Ascending aorta (tissue), 2 donors: ENCODE measurements at regions not wholly inside any gene's neighbourhood (a gene's known extent, or its start where the extent isn't known, plus 50 kb on each side); places are given as distances from the start of the nearest gene placed in this dataset.

Source experiments
- DNase-seq, 2 donors: peaks; one replicate each; pipeline ENCODE4 v3.0.0-alpha.2; 2019; ENCODE audit warnings: low spot score in 2 of 2
- H3K27ac ChIP-seq, 2 donors: fragments of 200-600 bp; sonication (generic); one replicate each; pipeline ENCODE4 v1.5.1; 2016 to 2017; ENCODE audit warnings: mild to moderate bottlenecking in 1 of 2
- H3K27me3 ChIP-seq: fragments of 200-600 bp; sonication (generic); one replicate; pipeline ENCODE4 v1.5.1; 2017
- H3K36me3 ChIP-seq, 2 donors: fragments of 200-600 bp; sonication (generic); one replicate each; pipeline ENCODE4 v1.5.1; 2016
- H3K4me1 ChIP-seq, 2 donors: fragments of 200-600 bp; sonication (generic); one replicate each; pipeline ENCODE4 v1.5.1; 2016 to 2017; ENCODE audit warnings: mild to moderate bottlenecking in 1 of 2
- H3K4me3 ChIP-seq, 2 donors: fragments of 200-600 bp; sonication (generic); one replicate each; pipeline ENCODE4 v1.5.1; 2016 to 2017; ENCODE audit warnings: mild to moderate bottlenecking in 1 of 2
- H3K9me3 ChIP-seq, 2 donors: fragments of 200-600 bp; sonication (generic); one replicate each; pipeline ENCODE4 v1.5.1; 2016
- CTCF ChIP-seq, 3 experiments: fragments of 200-600 bp in 2 of 3; fragments of 450-650 bp in 1 of 3; sonication (generic) in 2 of 3; IDR thresholded peaks; one replicate each; pipeline ENCODE4 v1.5.1; 2016 to 2019; ENCODE audit warnings: antibody characterized with exemption in 3 of 3, mild to moderate bottlenecking in 1 of 3, moderate library complexity in 1 of 3
- intact Hi-C: fragments of 100-400 bp; cut with DNase I; formaldehyde crosslinking; loops from one replicate; pipeline ENCODE4 v1.15.1; 2023

- H3K4me1 ChIP-seq, result no peaks in the 10 kb centered on the region
- peak in 1 of 2 donors; percentile 52 for DNase-seq
- TF ChIP-seq CTCF (IDR thresholded peaks at IDR 0.05), result no peak
- no peaks in the 10 kb centered on the region for H3K27me3 ChIP-seq
- no peak overlapping the region for H3K4me3 ChIP-seq
- intact Hi-C loops, result no loop called here
- H3K27ac ChIP-seq, result no peak overlapping the region
- no peaks in the 10 kb centered on the region for H3K36me3 ChIP-seq
- H3K9me3 ChIP-seq, result no peaks in the 10 kb centered on the region
These were observed 113.2 kb downstream of the GYPC start for GRCh38 chr2:126769118-126769517.

- peak in 1 of 2 donors; percentile 43 for DNase-seq
- no peaks in the 10 kb centered on the region for H3K4me1 ChIP-seq
- no peak overlapping the region for H3K4me3 ChIP-seq
- intact Hi-C loops, result loop anchor here (10.0 kb wide), 1 partner anchor 526 kb away; no protein-coding TSS in a partner anchor
- H3K27me3 ChIP-seq, result no peaks in the 10 kb centered on the region
- no peaks in the 10 kb centered on the region for H3K9me3 ChIP-seq
- no peak for TF ChIP-seq CTCF (IDR thresholded peaks at IDR 0.05)
- H3K36me3 ChIP-seq, result no peaks in the 10 kb centered on the region
- no peak overlapping the region for H3K27ac ChIP-seq
These were observed 114.5 kb downstream of the GYPC start for GRCh38 chr2:126770466-126770865.

GRCh38 chr2:126771094-126771493 is 115.1 kb downstream of the GYPC start:
- H3K4me3 ChIP-seq, result no peak overlapping the region
- no peak overlapping the region for H3K27ac ChIP-seq
- H3K27me3 ChIP-seq, result no peaks in the 10 kb centered on the region
- H3K9me3 ChIP-seq, result no peaks in the 10 kb centered on the region
- H3K36me3 ChIP-seq, result no peaks in the 10 kb centered on the region
- TF ChIP-seq CTCF (IDR thresholded peaks at IDR 0.05), result no peak
- H3K4me1 ChIP-seq, result no peaks in the 10 kb centered on the region
- intact Hi-C loops, result loop anchor here (10.0 kb wide), 1 partner anchor 526 kb away; no protein-coding TSS in a partner anchor
- peak in 1 of 2 donors; percentile 50 for DNase-seq

- no peaks in the 10 kb centered on the region for H3K36me3 ChIP-seq
- no peak overlapping the region for H3K4me3 ChIP-seq
- intact Hi-C loops, result loop anchor here (10.0 kb wide), 1 partner anchor 527 kb away; no protein-coding TSS in a partner anchor
- no peak overlapping the region for H3K27ac ChIP-seq
- no peaks in the 10 kb centered on the region for H3K9me3 ChIP-seq
- no peaks in the 10 kb centered on the region for H3K4me1 ChIP-seq
- no peaks in the 10 kb centered on the region for H3K27me3 ChIP-seq
- TF ChIP-seq CTCF (IDR thresholded peaks at IDR 0.05), result no peak
- peak in 1 of 2 donors; percentile 47 for DNase-seq
These were observed 115.7 kb downstream of the GYPC start for GRCh38 chr2:126771501-126772195.

GRCh38 chr2:126774290-126774689 is 118.3 kb downstream of the GYPC start:
- intact Hi-C loops, result loop anchor here (10.0 kb wide), 1 partner anchor 529 kb away; no protein-coding TSS in a partner anchor
- Histone ChIP-seq H3K27ac (no peak overlapping the region), H3K4me1 (no peaks in the 10 kb centered on the region), H3K9me3 (no peaks in the 10 kb centered on the region), H3K27me3 (no peaks in the 10 kb centered on the region), H3K36me3 (no peaks in the 10 kb centered on the region), H3K4me3 (no peak overlapping the region)
- TF ChIP-seq CTCF (IDR thresholded peaks at IDR 0.05), result no peak
- DNase-seq, result no peak
